ENCODE measurements at regions not wholly inside any gene's neighbourhood (a gene's known extent, or its start where the extent isn't known, plus 50 kb on each side); places are given as distances from the start of the nearest gene placed in this dataset.

GRCh38 chr4:25580633-25581467 lies 74.8 kb upstream of the SLC34A2 start:
- DNase-seq = no peak

GRCh38 chr4:25585901-25586523 lies 69.6 kb upstream of the SLC34A2 start:
- DNase-seq = no peak

GRCh38 chr4:25588206-25588605 lies 67.4 kb upstream of the SLC34A2 start:
- DNase-seq = no peak

- no peak for DNase-seq
These were observed 65.5 kb upstream of the SLC34A2 start for GRCh38 chr4:25590171-25590570.

GRCh38 chr4:25592736-25593135 lies 62.9 kb upstream of the SLC34A2 start:
- DNase-seq = no peak

Data from right hindlimb (tissue), 1 donor.